IMR-90 (cell line): ENCODE measurements at regions not wholly inside any gene's neighbourhood (a gene's known extent, or its start where the extent isn't known, plus 50 kb on each side); places are given as distances from the start of the nearest gene placed in this dataset.

Source experiments
- CTCF ChIP-seq: conservative IDR thresholded peaks from 2 replicates; pipeline ENCODE4 v1.5.1; 2012; ENCODE audit warnings: mild to moderate bottlenecking, low read depth, low read length, improper control_type of control experiment
- MXI1 ChIP-seq: IDR thresholded peaks from 2 replicates; pipeline ENCODE4 v1.6.1; 2012; ENCODE audit warnings: low read depth, mild to moderate bottlenecking, low read length, moderate library complexity, borderline replicate concordance
- POLR2A ChIP-seq: IDR thresholded peaks from 2 replicates; pipeline ENCODE4 v1.6.1; 2012; ENCODE audit warnings: mild to moderate bottlenecking, low read depth, low read length
- RCOR1 ChIP-seq: IDR thresholded peaks from 2 replicates; pipeline ENCODE4 v1.6.1; 2012; ENCODE audit warnings: mild to moderate bottlenecking, low read length, improper control_type of control experiment; ENCODE audit not compliant: insufficient replicate concordance
- RFX5 ChIP-seq: IDR thresholded peaks from 2 replicates; pipeline ENCODE4 v1.8.0; 2012; ENCODE audit warnings: low read depth, mild to moderate bottlenecking, low read length, moderate library complexity

- TF ChIP-seq RFX5 (no peak), CTCF (no peak), POLR2A (no peak), MXI1 (no peak), RCOR1 (no peak)
These were observed 110.7 kb upstream of the ATF7IP start for GRCh38 chr12:14254781-14255180.
